ENCODE measurements at regions not wholly inside any gene's neighbourhood (a gene's known extent, or its start where the extent isn't known, plus 50 kb on each side); places are given as distances from the start of the nearest gene placed in this dataset.
"Not testable (repeated sequence)": the region's sequence is repeated elsewhere in the genome, so short reads cannot be mapped to it uniquely, and the experiment has no call there.

GRCh38 chr21:15128267-15128666 is 63.5 kb upstream of the NRIP1 start:
- H3K4me1 Mint-ChIP-seq, result no peaks in the 10 kb centered on the region
- no peak overlapping the region for H3K27ac Mint-ChIP-seq
- no peaks in the 10 kb centered on the region for H3K36me3 Mint-ChIP-seq
- H3K4me3 Mint-ChIP-seq, result no peak overlapping the region
- H3K9me3 Mint-ChIP-seq, result peaks cover 0 to 4% (median 0%) of the 10 kb centered on the region in 11 donors
- Histone ChIP-seq H3K4me1 (ENCODE audit: control insufficient read depth in 2 of 2, insufficient read depth in 2 of 2, low read length in 2 of 2) (no peaks in the 10 kb centered on the region), H3K36me3 (ENCODE audit: control insufficient read depth in 2 of 3, insufficient read depth in 3 of 3, low read length in 3 of 3) (no peaks in the 10 kb centered on the region), H3K4me3 (ENCODE audit: low read length) (no peak overlapping the region), H3K9me3 (ENCODE audit: control insufficient read depth in 2 of 3, low read length in 3 of 3) (no peaks in the 10 kb centered on the region), H3K27ac (ENCODE audit: low read depth, low read length) (no peak overlapping the region), H3K27me3 (ENCODE audit: control insufficient read depth in 2 of 2, insufficient read depth in 2 of 2, low read length in 2 of 2) (no peaks in the 10 kb centered on the region)
- peaks cover 0 to 11% (median 4%) of the 10 kb centered on the region in 5 donors for H3K27me3 Mint-ChIP-seq
- ChIA-PET POLR2A (no interaction called here), CTCF (interaction anchor here (0.6 kb wide), 1 partner anchor 13 kb away, joined by 3 read pairs; no protein-coding TSS in a partner anchor)
- no peak for DNase-seq
- ATAC-seq, result peak; percentile 32
- intact Hi-C loops (cut with micrococcal nuclease), result no loop called here

GRCh38 chr21:15128714-15129113 is 63.9 kb upstream of the NRIP1 start:
- H3K4me3 Mint-ChIP-seq; DNase-seq; H3K4me1 Mint-ChIP-seq; H3K36me3 ChIP-seq (ENCODE audit: control insufficient read depth in 2 of 3, insufficient read depth in 3 of 3, low read length in 3 of 3); H3K9me3 ChIP-seq (ENCODE audit: control insufficient read depth in 2 of 3, low read length in 3 of 3); H3K27ac Mint-ChIP-seq; H3K9me3 Mint-ChIP-seq; CTCF ChIA-PET; POLR2A ChIA-PET; H3K27ac ChIP-seq (ENCODE audit: low read depth, low read length); H3K27me3 ChIP-seq (ENCODE audit: control insufficient read depth in 2 of 2, insufficient read depth in 2 of 2, low read length in 2 of 2); H3K4me3 ChIP-seq (ENCODE audit: low read length); intact Hi-C loops (cut with micrococcal nuclease); H3K4me1 ChIP-seq (ENCODE audit: control insufficient read depth in 2 of 2, insufficient read depth in 2 of 2, low read length in 2 of 2); H3K36me3 Mint-ChIP-seq; ATAC-seq: not testable (repeated sequence)
- H3K27me3 Mint-ChIP-seq, result peaks cover 0 to 11% (median 4%) of the 10 kb centered on the region in 5 donors

- no peak overlapping the region for H3K4me3 Mint-ChIP-seq
- H3K9me3 Mint-ChIP-seq, result peaks cover 0 to 4% (median 0%) of the 10 kb centered on the region in 11 donors
- ATAC-seq (no peak), DNase-seq (no peak)
- CTCF ChIA-PET, result no interaction called here
- H3K27ac ChIP-seq (ENCODE audit: low read depth, low read length), result no peak overlapping the region
- H3K4me1 ChIP-seq (ENCODE audit: control insufficient read depth in 2 of 2, insufficient read depth in 2 of 2, low read length in 2 of 2), result no peaks in the 10 kb centered on the region
- no peaks in the 10 kb centered on the region for H3K4me1 Mint-ChIP-seq
- POLR2A ChIA-PET, result no interaction called here
- no peaks in the 10 kb centered on the region for H3K9me3 ChIP-seq (ENCODE audit: control insufficient read depth in 2 of 3, low read length in 3 of 3)
- H3K36me3 ChIP-seq (ENCODE audit: control insufficient read depth in 2 of 3, insufficient read depth in 3 of 3, low read length in 3 of 3), result no peaks in the 10 kb centered on the region
- no peak overlapping the region for H3K4me3 ChIP-seq (ENCODE audit: low read length)
- no peaks in the 10 kb centered on the region for H3K27me3 ChIP-seq (ENCODE audit: control insufficient read depth in 2 of 2, insufficient read depth in 2 of 2, low read length in 2 of 2)
- no peak overlapping the region for H3K27ac Mint-ChIP-seq
- H3K36me3 Mint-ChIP-seq, result no peaks in the 10 kb centered on the region
- intact Hi-C loops (cut with micrococcal nuclease), result no loop called here
- peaks cover 0 to 11% (median 0%) of the 10 kb centered on the region in 5 donors for H3K27me3 Mint-ChIP-seq
These were observed 65.5 kb upstream of the NRIP1 start for GRCh38 chr21:15130326-15130725.

- Histone ChIP-seq H3K9me3 (ENCODE audit: control insufficient read depth in 2 of 3, low read length in 3 of 3) (no peaks in the 10 kb centered on the region), H3K36me3 (ENCODE audit: control insufficient read depth in 2 of 3, insufficient read depth in 3 of 3, low read length in 3 of 3) (no peaks in the 10 kb centered on the region)
These were observed 66.0 kb upstream of the NRIP1 start for GRCh38 chr21:15130751-15131150.

GRCh38 chr21:15132781-15133180 is 68.0 kb upstream of the NRIP1 start:
- no peaks in the 10 kb centered on the region for H3K4me1 Mint-ChIP-seq
- ChIA-PET CTCF (no interaction called here), POLR2A (no interaction called here)
- intact Hi-C loops (cut with micrococcal nuclease), result loop anchor here in 1 of 2 donors (1.0 kb wide), 1 partner anchor 34 kb away; no protein-coding TSS in a partner anchor
- H3K4me1 ChIP-seq (ENCODE audit: control insufficient read depth in 2 of 2, insufficient read depth in 2 of 2, low read length in 2 of 2), result no peaks in the 10 kb centered on the region
- H3K36me3 ChIP-seq (ENCODE audit: control insufficient read depth in 2 of 3, insufficient read depth in 3 of 3, low read length in 3 of 3), result no peaks in the 10 kb centered on the region
- H3K9me3 Mint-ChIP-seq, result peaks cover 0 to 4% (median 0%) of the 10 kb centered on the region in 11 donors
- H3K27me3 Mint-ChIP-seq, result peaks cover 0 to 9% (median 4%) of the 10 kb centered on the region in 5 donors
- no peak overlapping the region for H3K27ac Mint-ChIP-seq
- H3K4me3 ChIP-seq (ENCODE audit: low read length), result no peak overlapping the region
- ATAC-seq, result no peak
- no peak for DNase-seq
- H3K4me3 Mint-ChIP-seq, result no peak overlapping the region
- H3K27ac ChIP-seq (ENCODE audit: low read depth, low read length), result no peak overlapping the region
- H3K9me3 ChIP-seq (ENCODE audit: control insufficient read depth in 2 of 3, low read length in 3 of 3), result no peaks in the 10 kb centered on the region
- H3K36me3 Mint-ChIP-seq, result no peaks in the 10 kb centered on the region
- H3K27me3 ChIP-seq (ENCODE audit: control insufficient read depth in 2 of 2, insufficient read depth in 2 of 2, low read length in 2 of 2), result no peaks in the 10 kb centered on the region

More at GRCh38 chr21:15130751-15131150, 66.0 kb upstream of the NRIP1 start:
- Histone ChIP-seq H3K27me3 (ENCODE audit: control insufficient read depth in 2 of 2, insufficient read depth in 2 of 2, low read length in 2 of 2) (no peaks in the 10 kb centered on the region), H3K4me1 (ENCODE audit: control insufficient read depth in 2 of 2, insufficient read depth in 2 of 2, low read length in 2 of 2) (no peaks in the 10 kb centered on the region), H3K27ac (ENCODE audit: low read depth, low read length) (no peak overlapping the region), H3K4me3 (ENCODE audit: low read length) (no peak overlapping the region)
- intact Hi-C loops (cut with micrococcal nuclease), result no loop called here
- H3K9me3 Mint-ChIP-seq, result peaks cover 0 to 4% (median 0%) of the 10 kb centered on the region in 11 donors
- DNase-seq (no peak), ATAC-seq (no peak)
- peaks cover 0 to 11% (median 0%) of the 10 kb centered on the region in 5 donors for H3K27me3 Mint-ChIP-seq
- H3K36me3 Mint-ChIP-seq, result no peaks in the 10 kb centered on the region
- H3K4me3 Mint-ChIP-seq, result no peak overlapping the region
- no peak overlapping the region for H3K27ac Mint-ChIP-seq
- no peaks in the 10 kb centered on the region for H3K4me1 Mint-ChIP-seq
- ChIA-PET POLR2A (no interaction called here), CTCF (interaction anchor here (0.6 kb wide), 1 partner anchor 1664 kb away, joined by 3 read pairs; no protein-coding TSS in a partner anchor)

- no peak overlapping the region for H3K27ac Mint-ChIP-seq
- ChIA-PET POLR2A (interaction anchor here (0.7 kb wide), 1 partner anchor 19 kb away, joined by 4 read pairs; no protein-coding TSS in a partner anchor), CTCF (no interaction called here)
- no peaks in the 10 kb centered on the region for H3K36me3 ChIP-seq (ENCODE audit: control insufficient read depth in 2 of 3, insufficient read depth in 3 of 3, low read length in 3 of 3)
- H3K4me1 ChIP-seq (ENCODE audit: control insufficient read depth in 2 of 2, insufficient read depth in 2 of 2, low read length in 2 of 2), result no peaks in the 10 kb centered on the region
- peaks cover 0 to 1% (median 0%) of the 10 kb centered on the region in 11 donors for H3K9me3 Mint-ChIP-seq
- peaks cover 0 to under 1% (median 0%) of the 10 kb centered on the region in 7 donors for H3K4me1 Mint-ChIP-seq
- H3K27me3 ChIP-seq (ENCODE audit: control insufficient read depth in 2 of 2, insufficient read depth in 2 of 2, low read length in 2 of 2), result no peaks in the 10 kb centered on the region
- DNase-seq (no peak), ATAC-seq (peak; percentile 54)
- H3K27me3 Mint-ChIP-seq, result peaks cover 4 to 22% (median 14%) of the 10 kb centered on the region in 5 donors
- intact Hi-C loops (cut with micrococcal nuclease), result no loop called here
- no peak overlapping the region for H3K27ac ChIP-seq (ENCODE audit: low read depth, low read length)
- no peaks in the 10 kb centered on the region for H3K9me3 ChIP-seq (ENCODE audit: control insufficient read depth in 2 of 3, low read length in 3 of 3)
- no peak overlapping the region for H3K4me3 Mint-ChIP-seq
- no peaks in the 10 kb centered on the region for H3K36me3 Mint-ChIP-seq
- no peak overlapping the region for H3K4me3 ChIP-seq (ENCODE audit: low read length)
These were observed 70.1 kb upstream of the NRIP1 start for GRCh38 chr21:15134701-15135470.
